Keratinocyte (primary cell): ENCODE measurements at regions not wholly inside any gene's neighbourhood (a gene's known extent, or its start where the extent isn't known, plus 50 kb on each side); places are given as distances from the start of the nearest gene placed in this dataset.

Experiments
- DNase-seq: peaks from one replicate; pipeline ENCODE4 v3.0.0-alpha.2; 2011; ENCODE audit warnings: low read depth, missing footprints, low spot score
- FAIRE-seq: peaks from 2 replicates; lab custom pipeline; 2011; peaks lifted over from hg19 to GRCh38; lab: Jason Lieb, UNC
- H2AFZ ChIP-seq: 2 replicates; pipeline ENCODE4 v1.6.0; 2012; ENCODE audit warnings: low read length, control low read depth, inconsistent platforms; ENCODE audit not compliant: control insufficient read depth
- H3K27ac ChIP-seq: 2 replicates; pipeline ENCODE4 v1.5.1; 2011; ENCODE audit warnings: low read length; ENCODE audit not compliant: control insufficient read depth, insufficient read depth
- H3K27me3 ChIP-seq: 3 replicates; pipeline ENCODE4 v1.6.0; 2011; ENCODE audit warnings: low read length; ENCODE audit not compliant: control insufficient read depth, insufficient read depth; ENCODE audit errors: extremely low read depth
- H3K36me3 ChIP-seq, 2 experiments: 2 replicates in 1 of 2; 3 replicates in 1 of 2; pipeline ENCODE4 v1.5.1; 2011; ENCODE audit warnings: low read length in 2 of 2, mild to moderate bottlenecking in 1 of 2; ENCODE audit not compliant: control insufficient read depth in 2 of 2, insufficient read depth in 2 of 2; ENCODE audit errors: extremely low read depth in 1 of 2
- H3K4me1 ChIP-seq: 3 replicates; pipeline ENCODE4 v1.5.1; 2011; ENCODE audit warnings: low read length; ENCODE audit not compliant: control insufficient read depth, insufficient read depth; ENCODE audit errors: extremely low read depth
- H3K4me2 ChIP-seq: 3 replicates; pipeline ENCODE4 v1.6.0; 2011; ENCODE audit warnings: low read depth, low read length; ENCODE audit not compliant: control insufficient read depth, insufficient read depth; ENCODE audit errors: extremely low read depth
- H3K4me3 ChIP-seq, 3 experiments: fragments of 200-600 bp in 1 of 3; sonication (generic) in 1 of 3; 2 replicates in 2 of 3; 3 replicates in 1 of 3; pipeline ENCODE4 v1.5.1; 2011 to 2016; ENCODE audit warnings: low read length in 3 of 3, mild to moderate bottlenecking in 3 of 3, control low read depth in 2 of 3, inconsistent platforms in 1 of 3, low read depth in 1 of 3, mixed read lengths in 1 of 3, mixed run types in 1 of 3, moderate library complexity in 1 of 3; ENCODE audit not compliant: control insufficient read depth in 2 of 3, insufficient read depth in 2 of 3; ENCODE audit errors: extremely low read depth in 1 of 3
- H3K79me2 ChIP-seq: 2 replicates; pipeline ENCODE4 v1.6.0; 2012; ENCODE audit warnings: low read length; ENCODE audit not compliant: control insufficient read depth, insufficient read depth
- H3K9ac ChIP-seq: 3 replicates; pipeline ENCODE4 v1.6.0; 2011; ENCODE audit warnings: low read length; ENCODE audit not compliant: control insufficient read depth, insufficient read depth; ENCODE audit errors: extremely low read depth
- H3K9me1 ChIP-seq: 3 replicates; pipeline ENCODE4 v1.6.0; 2011; ENCODE audit warnings: low read length; ENCODE audit not compliant: control insufficient read depth, insufficient read depth; ENCODE audit errors: extremely low read depth
- H3K9me3 ChIP-seq: 2 replicates; pipeline ENCODE4 v1.5.1; 2012; ENCODE audit warnings: low read depth, low read length; ENCODE audit not compliant: control insufficient read depth
- H4K20me1 ChIP-seq: 3 replicates; pipeline ENCODE4 v1.6.0; 2011; ENCODE audit warnings: low read length; ENCODE audit not compliant: control insufficient read depth, insufficient read depth; ENCODE audit errors: extremely low read depth
- EZH2 ChIP-seq: IDR thresholded peaks from one replicate; pipeline ENCODE4 v1.6.1; 2012; ENCODE audit warnings: inconsistent platforms, mild to moderate bottlenecking, low read length, moderate library complexity
- dilution Hi-C: fragments of 300-500 bp; cut with MboI; formaldehyde crosslinking; loops from one replicate; pipeline ENCODE4 v1.7.0; 2020; ENCODE audit warnings: low sequenced_read_pairs; ENCODE audit not compliant: extremely low pct_ligation_motif_present
- TF ChIP-seq, protein P1 (sequence below), 3 experiments: IDR thresholded peaks in 1 of 3; conservative IDR thresholded peaks in 1 of 3; optimal IDR thresholded peaks in 1 of 3; 2 replicates in 2 of 3; 3 replicates in 1 of 3; pipeline versions ENCODE3 to v1.5.1; 2011; ENCODE audit warnings: low read length in 3 of 3, mild to moderate bottlenecking in 3 of 3, moderate library complexity in 2 of 3, control low read depth in 1 of 3, inconsistent platforms in 1 of 3; ENCODE audit not compliant: insufficient read depth in 2 of 3; ENCODE audit errors: extremely low read depth in 1 of 3

DNA sequence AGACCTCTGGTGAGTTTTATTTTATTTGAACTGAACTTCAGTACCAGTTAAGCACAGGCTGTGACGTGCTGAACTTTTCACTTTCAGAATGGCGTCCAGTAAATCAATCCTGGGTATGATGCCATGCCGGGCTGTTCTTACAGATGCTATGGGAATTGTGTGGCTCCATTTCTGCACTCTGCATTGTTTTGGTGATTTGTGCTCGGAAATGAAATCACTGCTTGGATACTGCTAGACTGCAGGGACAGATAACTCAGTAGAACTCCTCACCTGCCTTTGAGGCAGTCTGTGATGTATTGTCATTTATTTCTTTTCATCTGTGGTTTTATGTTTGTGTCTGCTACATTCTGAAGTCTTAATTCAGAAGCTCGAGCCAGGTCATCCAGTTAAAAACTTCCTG lies 172.7 kb downstream of the PTPN11 start:
- TF ChIP-seq EZH2: no peak
- TF ChIP-seq, protein P1, sequence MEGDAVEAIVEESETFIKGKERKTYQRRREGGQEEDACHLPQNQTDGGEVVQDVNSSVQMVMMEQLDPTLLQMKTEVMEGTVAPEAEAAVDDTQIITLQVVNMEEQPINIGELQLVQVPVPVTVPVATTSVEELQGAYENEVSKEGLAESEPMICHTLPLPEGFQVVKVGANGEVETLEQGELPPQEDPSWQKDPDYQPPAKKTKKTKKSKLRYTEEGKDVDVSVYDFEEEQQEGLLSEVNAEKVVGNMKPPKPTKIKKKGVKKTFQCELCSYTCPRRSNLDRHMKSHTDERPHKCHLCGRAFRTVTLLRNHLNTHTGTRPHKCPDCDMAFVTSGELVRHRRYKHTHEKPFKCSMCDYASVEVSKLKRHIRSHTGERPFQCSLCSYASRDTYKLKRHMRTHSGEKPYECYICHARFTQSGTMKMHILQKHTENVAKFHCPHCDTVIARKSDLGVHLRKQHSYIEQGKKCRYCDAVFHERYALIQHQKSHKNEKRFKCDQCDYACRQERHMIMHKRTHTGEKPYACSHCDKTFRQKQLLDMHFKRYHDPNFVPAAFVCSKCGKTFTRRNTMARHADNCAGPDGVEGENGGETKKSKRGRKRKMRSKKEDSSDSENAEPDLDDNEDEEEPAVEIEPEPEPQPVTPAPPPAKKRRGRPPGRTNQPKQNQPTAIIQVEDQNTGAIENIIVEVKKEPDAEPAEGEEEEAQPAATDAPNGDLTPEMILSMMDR (optimal IDR thresholded peaks at IDR 0.05 in 1 of 3, IDR thresholded peaks at IDR 0.05 in 1 of 3, conservative IDR thresholded peaks at IDR 0.05 in 1 of 3; ENCODE audit: extremely low read depth in 1 of 3, insufficient read depth in 2 of 3, low read length in 3 of 3): no peak
- dilution Hi-C loops: no loop called here

DNA sequence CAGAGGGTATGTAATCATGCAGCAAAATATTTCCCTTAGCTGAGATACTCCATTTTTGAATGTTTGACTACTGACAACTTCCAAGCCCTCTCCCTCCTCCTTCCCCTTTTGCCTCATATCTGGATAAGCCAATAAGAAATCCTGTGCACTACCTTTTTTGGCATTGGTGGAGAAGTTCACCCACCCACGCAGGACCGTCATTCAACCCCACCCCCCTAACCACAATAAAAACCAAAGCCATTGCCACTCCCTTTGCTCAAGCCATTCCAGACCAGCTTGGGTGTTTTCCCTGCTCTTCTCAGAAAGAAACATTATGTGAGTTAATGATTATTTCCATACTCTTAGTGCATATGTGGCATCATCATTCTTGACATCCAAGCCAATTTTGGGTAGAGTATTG lies 176.7 kb downstream of the PTPN11 start:
- DNase-seq (no peak), FAIRE-seq (no peak)
- no peaks in the 10 kb centered on the region for H4K20me1 ChIP-seq
- no peaks in the 10 kb centered on the region for H3K79me2 ChIP-seq
- no peak overlapping the region for H2AFZ ChIP-seq
- H3K9me1 ChIP-seq: no peaks in the 10 kb centered on the region
- no peaks in the 10 kb centered on the region for H3K4me1 ChIP-seq
- H3K4me3 ChIP-seq: no peak overlapping the region
- H3K36me3 ChIP-seq: no peaks in the 10 kb centered on the region
- no peak overlapping the region for H3K27ac ChIP-seq
- TF ChIP-seq EZH2: no peak
- TF ChIP-seq, protein P1 (optimal IDR thresholded peaks at IDR 0.05 in 1 of 3, IDR thresholded peaks at IDR 0.05 in 1 of 3, conservative IDR thresholded peaks at IDR 0.05 in 1 of 3; ENCODE audit: extremely low read depth in 1 of 3, insufficient read depth in 2 of 3, low read length in 3 of 3): no peak
- no peak overlapping the region for H3K4me2 ChIP-seq
- dilution Hi-C loops: no loop called here
- no peak overlapping the region for H3K9ac ChIP-seq
- no peaks in the 10 kb centered on the region for H3K9me3 ChIP-seq
- no peaks in the 10 kb centered on the region for H3K27me3 ChIP-seq

More for the DNA sequence above, 172.7 kb downstream of the PTPN11 start:
- FAIRE-seq: no peak
- no peak overlapping the region for H2AFZ ChIP-seq
- no peaks in the 10 kb centered on the region for H3K9me1 ChIP-seq
- H3K4me2 ChIP-seq: no peak overlapping the region
- no peaks in the 10 kb centered on the region for H3K36me3 ChIP-seq
- H3K27ac ChIP-seq: no peak overlapping the region
- H3K4me1 ChIP-seq: no peaks in the 10 kb centered on the region
- no peak overlapping the region for H3K9ac ChIP-seq
- no peaks in the 10 kb centered on the region for H3K27me3 ChIP-seq
- no peak for DNase-seq
- no peaks in the 10 kb centered on the region for H4K20me1 ChIP-seq
- H3K9me3 ChIP-seq: no peaks in the 10 kb centered on the region
- no peaks in the 10 kb centered on the region for H3K79me2 ChIP-seq
- H3K4me3 ChIP-seq: no peak overlapping the region
